Astrocyte of the spinal cord (primary cell): ENCODE measurements at regions not wholly inside any gene's neighbourhood (a gene's known extent, or its start where the extent isn't known, plus 50 kb on each side); places are given as distances from the start of the nearest gene placed in this dataset.

ENCODE experiments used
- DNase-seq: peaks from one replicate; pipeline ENCODE4 v3.0.0; 2011; ENCODE audit warnings: low read depth, low spot score
- H3K4me3 ChIP-seq: 2 replicates; pipeline ENCODE4 v1.5.1; 2011; ENCODE audit warnings: low read depth, mild to moderate bottlenecking, low read length, moderate library complexity
- CTCF ChIP-seq: IDR thresholded peaks from 2 replicates; pipeline ENCODE4 v1.5.1; 2012; ENCODE audit warnings: low read depth, mild to moderate bottlenecking, low read length, inconsistent platforms
- in situ Hi-C: cut with HindIII; loops from 2 replicates; pipeline ENCODE4 v1.10.0; 2017; ENCODE audit warnings: low sequenced_read_pairs

- in situ Hi-C loops, result no loop called here
- TF ChIP-seq CTCF, result no peak
Observed at GRCh38 chr2:149652926-149653325, 65.4 kb upstream of the MMADHC start.

GRCh38 chr2:149652526-149652925 lies 65.0 kb upstream of the MMADHC start:
- in situ Hi-C loops, result no loop called here
- no peak overlapping the region for H3K4me3 ChIP-seq
- no peak for TF ChIP-seq CTCF
- DNase-seq, result no peak

More at GRCh38 chr2:149652926-149653325, 65.4 kb upstream of the MMADHC start:
- no peak overlapping the region for H3K4me3 ChIP-seq
- DNase-seq, result no peak

GRCh38 chr2:149651229-149651628 lies 63.7 kb upstream of the MMADHC start:
- no peak for TF ChIP-seq CTCF
- in situ Hi-C loops, result no loop called here
- no peak overlapping the region for H3K4me3 ChIP-seq
- DNase-seq, result no peak

- no peak for TF ChIP-seq CTCF
- in situ Hi-C loops, result no loop called here
- no peak overlapping the region for H3K4me3 ChIP-seq
- DNase-seq, result no peak
Observed at GRCh38 chr2:149650006-149650405, 62.4 kb upstream of the MMADHC start.

GRCh38 chr2:149648282-149649030 lies 60.9 kb upstream of the MMADHC start:
- no peak for TF ChIP-seq CTCF
- in situ Hi-C loops, result no loop called here
- H3K4me3 ChIP-seq, result no peak overlapping the region
- DNase-seq, result peak; percentile 93

GRCh38 chr2:149645391-149645790 lies 57.8 kb upstream of the MMADHC start:
- no peak overlapping the region for H3K4me3 ChIP-seq
- in situ Hi-C loops, result no loop called here
- peak; percentile 40 for TF ChIP-seq CTCF
- DNase-seq, result peak; percentile 32
